Right lobe of liver (tissue), 6 donors: ENCODE measurements at regions not wholly inside any gene's neighbourhood (a gene's known extent, or its start where the extent isn't known, plus 50 kb on each side); places are given as distances from the start of the nearest gene placed in this dataset.

ENCODE experiments used
- ATAC-seq, 4 donors: fragments of 200-7000 bp; cut with Tn5 transposase; one replicate each; pipeline ENCODE4 v1.9.1; 2020; ENCODE audit warnings: mild to moderate bottlenecking in 4 of 4, moderate library complexity in 4 of 4
- DNase-seq, 3 donors: peaks; one replicate each; pipeline ENCODE4 v3.0.0-alpha.2; 2020
- H3K27ac ChIP-seq, 3 donors: fragments of 200-600 bp; one replicate each; pipeline ENCODE4 v1.8.0; 2022
- H3K27me3 ChIP-seq, 2 donors: fragments of 200-600 bp; one replicate each; pipeline ENCODE4 v1.8.0; 2022
- H3K36me3 ChIP-seq, 4 donors: fragments of 200-600 bp; sonication (generic) in 1 of 4; one replicate each; pipeline versions ENCODE4 v1.5.1 to v1.8.0; 2017 to 2022; ENCODE audit warnings: control low read depth in 1 of 4
- H3K4me1 ChIP-seq, 4 donors: fragments of 200-600 bp; sonication (generic) in 1 of 4; one replicate each; pipeline versions ENCODE4 v1.5.1 to v1.8.0; 2017 to 2022; ENCODE audit warnings: control low read depth in 1 of 4
- H3K4me3 ChIP-seq, 3 donors: fragments of 200-600 bp; one replicate each; pipeline ENCODE4 v1.8.0; 2022
- H3K9me3 ChIP-seq, 4 donors: fragments of 200-600 bp; sonication (generic) in 1 of 4; one replicate each; pipeline versions ENCODE4 v1.5.1 to v1.8.0; 2017 to 2022; ENCODE audit warnings: control low read depth in 1 of 4
- CTCF ChIP-seq, 4 donors: fragments of 200-600 bp in 3 of 4; fragments of 450-650 bp in 1 of 4; IDR thresholded peaks; one replicate each; pipeline versions ENCODE4 v1.5.1 to v1.8.0; 2016 to 2022; ENCODE audit warnings: antibody characterized with exemption in 4 of 4, mild to moderate bottlenecking in 2 of 4
- POLR2A ChIP-seq: fragments of 450-650 bp; IDR thresholded peaks from one replicate; pipeline ENCODE4 v1.6.1; 2017; ENCODE audit warnings: antibody characterized with exemption, mild to moderate bottlenecking
- WGBS: methylation state at CpG from one replicate; pipeline ENCODE4 v1.1.6; 2018; ENCODE audit warnings: low coverage, low lambda C conversion rate; ENCODE audit not compliant: insufficient coverage; ENCODE audit errors: missing lambda C conversion rate; 5-methylcytosine and 5-hydroxymethylcytosine counted together
- intact Hi-C, 2 donors: fragments of 100-400 bp; cut with DNase I; formaldehyde crosslinking; loops; one replicate each; pipeline versions ENCODE4 v1.11.2 to v1.14.1; 2022
- donor health status: DM: no; HTN: yes; CAD: no.
- donor health status: DM: no; HTN: no; CAD: no.
- donor health status: DM: no; HTN: no; CAD: no.
- donor health status: DM: no; HTN: yes; CAD: no.
- donor health status: DM: no; HTN: yes; CAD: no.

GRCh38 chr2:107285621-107286299, 399.8 kb upstream of the ST6GAL2 start:
- ATAC-seq, result no peak
- H3K4me3 ChIP-seq, result no peak overlapping the region
- WGBS, result 63% methylated on average over 3 of the region's 3 CpGs
- no peak for DNase-seq
- no peaks in the 10 kb centered on the region for H3K9me3 ChIP-seq
- TF ChIP-seq CTCF (IDR thresholded peaks at IDR 0.05) (no peak), POLR2A (no peak)
- no peaks in the 10 kb centered on the region for H3K4me1 ChIP-seq
- H3K36me3 ChIP-seq, result no peaks in the 10 kb centered on the region
- no peaks in the 10 kb centered on the region for H3K27me3 ChIP-seq
- intact Hi-C loops, result no loop called here
- no peak overlapping the region for H3K27ac ChIP-seq

- WGBS, result 33% methylated on average over 3 of the region's 3 CpGs
- H3K9me3 ChIP-seq, result no peaks in the 10 kb centered on the region
- no peaks in the 10 kb centered on the region for H3K36me3 ChIP-seq
- H3K4me3 ChIP-seq, result no peak overlapping the region
- ATAC-seq (no peak), DNase-seq (no peak)
- no peak for TF ChIP-seq CTCF (IDR thresholded peaks at IDR 0.05)
- no peak for TF ChIP-seq POLR2A
- H3K4me1 ChIP-seq, result no peaks in the 10 kb centered on the region
- no peaks in the 10 kb centered on the region for H3K27me3 ChIP-seq
- intact Hi-C loops, result no loop called here
- H3K27ac ChIP-seq, result no peak overlapping the region
Measured at GRCh38 chr2:107290041-107290440, 404.1 kb upstream of the ST6GAL2 start.

GRCh38 chr2:107303964-107304363, 418.0 kb upstream of the ST6GAL2 start:
- no peaks in the 10 kb centered on the region for H3K27me3 ChIP-seq
- DNase-seq (no peak), ATAC-seq (no peak)
- no peak for TF ChIP-seq POLR2A
- TF ChIP-seq CTCF (IDR thresholded peaks at IDR 0.05), result no peak
- H3K4me3 ChIP-seq, result no peak overlapping the region
- no peak overlapping the region for H3K27ac ChIP-seq
- H3K4me1 ChIP-seq, result no peaks in the 10 kb centered on the region
- no peaks in the 10 kb centered on the region for H3K9me3 ChIP-seq
- WGBS, result 29% methylated on average over 2 of the region's 2 CpGs
- intact Hi-C loops, result no loop called here
- no peaks in the 10 kb centered on the region for H3K36me3 ChIP-seq

DNA sequence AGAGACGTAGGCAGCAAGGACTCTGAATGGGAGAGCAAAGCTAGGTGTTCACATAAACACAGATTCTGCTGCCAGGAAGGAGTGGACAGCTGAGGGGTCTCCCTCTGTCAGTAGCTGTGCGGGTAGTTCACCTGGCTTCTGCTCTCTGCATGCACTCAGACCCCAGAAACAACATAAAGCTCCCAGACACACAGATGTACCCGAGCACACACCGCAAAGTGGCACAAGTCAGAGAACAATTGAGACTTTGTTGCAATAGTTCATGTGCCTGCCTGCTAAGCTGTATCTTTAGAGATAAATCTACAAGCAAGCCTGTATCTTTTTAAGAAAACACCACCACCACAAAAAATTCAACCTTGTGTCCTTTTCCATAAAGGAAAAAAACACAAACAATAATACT, 420.0 kb upstream of the ST6GAL2 start:
- no peak for DNase-seq
- no peak for TF ChIP-seq POLR2A
- TF ChIP-seq CTCF (IDR thresholded peaks at IDR 0.05), result no peak
- no peaks in the 10 kb centered on the region for H3K36me3 ChIP-seq
- no peak overlapping the region for H3K4me3 ChIP-seq
- intact Hi-C loops, result no loop called here
- no peaks in the 10 kb centered on the region for H3K4me1 ChIP-seq
- ATAC-seq, result no peak
- WGBS, result 25% methylated on average over 1 of the region's 4 CpGs
- H3K9me3 ChIP-seq, result no peaks in the 10 kb centered on the region
- no peak overlapping the region for H3K27ac ChIP-seq
- no peaks in the 10 kb centered on the region for H3K27me3 ChIP-seq

GRCh38 chr2:107306881-107307280, 420.9 kb upstream of the ST6GAL2 start:
- H3K27ac ChIP-seq, result no peak overlapping the region
- TF ChIP-seq CTCF (IDR thresholded peaks at IDR 0.05) (no peak), POLR2A (no peak)
- DNase-seq (no peak), ATAC-seq (no peak)
- H3K36me3 ChIP-seq, result no peaks in the 10 kb centered on the region
- H3K9me3 ChIP-seq, result no peaks in the 10 kb centered on the region
- 45% methylated on average over 2 of the region's 2 CpGs for WGBS
- H3K4me1 ChIP-seq, result no peaks in the 10 kb centered on the region
- intact Hi-C loops, result no loop called here
- H3K4me3 ChIP-seq, result no peak overlapping the region
- H3K27me3 ChIP-seq, result no peaks in the 10 kb centered on the region
